Tibial artery (tissue), 4 donors: ENCODE measurements at regions not wholly inside any gene's neighbourhood (a gene's known extent, or its start where the extent isn't known, plus 50 kb on each side); places are given as distances from the start of the nearest gene placed in this dataset.

Experiments used
- DNase-seq, 2 donors: peaks; one replicate each; pipeline ENCODE4 v3.0.0-alpha.2; 2019
- H3K27ac ChIP-seq, 2 donors: fragments of 200-600 bp; sonication (generic) in 1 of 2; 1 replicate in 1 of 2; 2 replicates in 1 of 2; pipeline ENCODE4 v1.5.1; 2018 to 2019; ENCODE audit warnings: mild to moderate bottlenecking in 1 of 2
- H3K27me3 ChIP-seq, 2 donors: fragments of 200-600 bp; sonication (generic) in 1 of 2; one replicate each; pipeline versions ENCODE4 v1.5.1 to v1.6.0; 2016 to 2019
- H3K36me3 ChIP-seq, 3 donors: fragments of 200-600 bp; sonication (generic) in 2 of 3; one replicate each; pipeline ENCODE4 v1.5.1; 2016 to 2019; ENCODE audit warnings: mild to moderate bottlenecking in 2 of 3
- H3K4me1 ChIP-seq, 4 donors: fragments of 200-600 bp; sonication (generic) in 2 of 4; 1 replicate in 3 of 4; 2 replicates in 1 of 4; pipeline ENCODE4 v1.5.1; 2016 to 2019
- H3K4me3 ChIP-seq, 2 donors: fragments of 200-600 bp; sonication (generic) in 1 of 2; 1 replicate in 1 of 2; 2 replicates in 1 of 2; pipeline ENCODE4 v1.5.1; 2018 to 2019; ENCODE audit warnings: mild to moderate bottlenecking in 2 of 2
- H3K9me3 ChIP-seq, 3 donors: fragments of 200-600 bp; sonication (generic) in 1 of 3; one replicate each; pipeline ENCODE4 v1.5.1; 2016 to 2019
- intact Hi-C: fragments of 100-400 bp; cut with DNase I; formaldehyde crosslinking; loops from one replicate; pipeline ENCODE4 v1.15.0; 2023; ENCODE audit warnings: low total_unique reads
- TF ChIP-seq, protein P1 (sequence below), 2 experiments: fragments of 200-600 bp in 1 of 2; fragments of 450-650 bp in 1 of 2; IDR thresholded peaks; one replicate each; pipeline ENCODE4 v1.5.1; 2017 to 2019; ENCODE audit warnings: antibody characterized with exemption in 2 of 2, mild to moderate bottlenecking in 1 of 2, moderate library complexity in 1 of 2

- Histone ChIP-seq H3K4me3 (no peak overlapping the region), H3K27ac (no peak overlapping the region), H3K36me3 (no peaks in the 10 kb centered on the region), H3K9me3 (no peaks in the 10 kb centered on the region), H3K27me3 (no peaks in the 10 kb centered on the region), H3K4me1 (no peaks in the 10 kb centered on the region)
- TF ChIP-seq, protein P1, sequence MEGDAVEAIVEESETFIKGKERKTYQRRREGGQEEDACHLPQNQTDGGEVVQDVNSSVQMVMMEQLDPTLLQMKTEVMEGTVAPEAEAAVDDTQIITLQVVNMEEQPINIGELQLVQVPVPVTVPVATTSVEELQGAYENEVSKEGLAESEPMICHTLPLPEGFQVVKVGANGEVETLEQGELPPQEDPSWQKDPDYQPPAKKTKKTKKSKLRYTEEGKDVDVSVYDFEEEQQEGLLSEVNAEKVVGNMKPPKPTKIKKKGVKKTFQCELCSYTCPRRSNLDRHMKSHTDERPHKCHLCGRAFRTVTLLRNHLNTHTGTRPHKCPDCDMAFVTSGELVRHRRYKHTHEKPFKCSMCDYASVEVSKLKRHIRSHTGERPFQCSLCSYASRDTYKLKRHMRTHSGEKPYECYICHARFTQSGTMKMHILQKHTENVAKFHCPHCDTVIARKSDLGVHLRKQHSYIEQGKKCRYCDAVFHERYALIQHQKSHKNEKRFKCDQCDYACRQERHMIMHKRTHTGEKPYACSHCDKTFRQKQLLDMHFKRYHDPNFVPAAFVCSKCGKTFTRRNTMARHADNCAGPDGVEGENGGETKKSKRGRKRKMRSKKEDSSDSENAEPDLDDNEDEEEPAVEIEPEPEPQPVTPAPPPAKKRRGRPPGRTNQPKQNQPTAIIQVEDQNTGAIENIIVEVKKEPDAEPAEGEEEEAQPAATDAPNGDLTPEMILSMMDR (IDR thresholded peaks at IDR 0.05): no peak
- intact Hi-C loops: no loop called here
- no peak for DNase-seq
These were observed 128.1 kb upstream of the STK26 start for GRCh38 chrX:131894995-131895394.

- H3K4me1 ChIP-seq: no peaks in the 10 kb centered on the region
- TF ChIP-seq, protein P1 (IDR thresholded peaks at IDR 0.05): no peak
- H3K4me3 ChIP-seq: no peak overlapping the region
- DNase-seq: no peak
- H3K9me3 ChIP-seq: no peaks in the 10 kb centered on the region
- H3K27ac ChIP-seq: no peak overlapping the region
- H3K27me3 ChIP-seq: no peaks in the 10 kb centered on the region
- no peaks in the 10 kb centered on the region for H3K36me3 ChIP-seq
- intact Hi-C loops: no loop called here
These were observed 127.3 kb upstream of the STK26 start for GRCh38 chrX:131895807-131896206.

GRCh38 chrX:131901546-131901945 is 121.6 kb upstream of the STK26 start:
- no peak for DNase-seq
- no peak overlapping the region for H3K4me3 ChIP-seq
- TF ChIP-seq, protein P1 (IDR thresholded peaks at IDR 0.05): no peak
- H3K27ac ChIP-seq: no peak overlapping the region
- no peaks in the 10 kb centered on the region for H3K36me3 ChIP-seq
- H3K9me3 ChIP-seq: no peaks in the 10 kb centered on the region
- no peaks in the 10 kb centered on the region for H3K27me3 ChIP-seq
- no peaks in the 10 kb centered on the region for H3K4me1 ChIP-seq
- intact Hi-C loops: no loop called here

DNA sequence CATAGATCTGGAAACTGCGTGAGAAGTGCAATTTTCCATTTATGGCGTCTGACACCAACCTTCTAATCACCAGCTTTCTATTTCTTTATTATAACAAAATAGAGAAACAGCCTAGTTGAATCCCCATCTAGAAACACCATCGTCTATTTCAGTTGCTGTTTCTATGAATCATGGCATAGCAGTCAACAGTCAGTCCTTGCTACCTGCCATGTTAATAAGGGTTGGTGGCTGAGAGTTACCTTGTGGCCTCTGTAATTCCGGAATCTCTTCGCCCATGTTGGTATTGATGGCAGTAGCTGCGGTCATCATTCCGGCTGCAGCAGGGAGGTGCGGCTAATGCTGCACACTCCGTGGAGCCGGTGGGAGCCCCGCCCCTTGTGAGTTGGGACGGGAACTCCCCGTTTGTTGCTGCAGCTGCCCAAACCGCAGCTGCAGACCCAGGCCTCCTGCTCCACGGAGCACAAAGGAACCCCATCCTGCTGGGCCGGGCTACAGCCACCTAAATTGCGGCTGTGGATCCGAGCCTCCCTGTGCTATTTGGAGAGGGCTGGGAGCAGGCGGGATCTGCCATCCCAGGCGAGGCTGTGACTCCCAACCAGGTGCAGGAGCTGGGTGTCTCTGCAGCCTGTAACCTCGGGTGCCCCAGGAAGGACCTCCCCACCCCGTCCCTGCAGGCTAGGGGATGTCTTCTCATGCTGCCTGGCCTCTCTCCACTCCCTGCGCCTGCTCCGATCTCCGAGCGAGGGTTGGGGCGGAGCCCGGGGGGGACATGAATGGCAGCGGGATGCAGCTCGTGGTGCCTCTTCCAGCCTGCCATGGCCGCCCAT is 115.4 kb upstream of the STK26 start:
- TF ChIP-seq, protein P1 (IDR thresholded peaks at IDR 0.05): no peak
- Histone ChIP-seq H3K9me3 (no peaks in the 10 kb centered on the region), H3K4me1 (no peaks in the 10 kb centered on the region), H3K27ac (no peak overlapping the region), H3K36me3 (no peaks in the 10 kb centered on the region), H3K4me3 (no peak overlapping the region), H3K27me3 (no peaks in the 10 kb centered on the region)
- DNase-seq: no peak
- intact Hi-C loops: no loop called here

- no peak for DNase-seq
- no peaks in the 10 kb centered on the region for H3K27me3 ChIP-seq
- TF ChIP-seq, protein P1 (IDR thresholded peaks at IDR 0.05): no peak
- H3K9me3 ChIP-seq: no peaks in the 10 kb centered on the region
- H3K4me1 ChIP-seq: no peaks in the 10 kb centered on the region
- intact Hi-C loops: no loop called here
- H3K36me3 ChIP-seq: no peaks in the 10 kb centered on the region
- no peak overlapping the region for H3K27ac ChIP-seq
- H3K4me3 ChIP-seq: no peak overlapping the region
These were observed 112.5 kb upstream of the STK26 start for GRCh38 chrX:131910586-131910985.
